HFF-Myc (cell line): ENCODE measurements at regions not wholly inside any gene's neighbourhood (a gene's known extent, or its start where the extent isn't known, plus 50 kb on each side); places are given as distances from the start of the nearest gene placed in this dataset.
A peak's percentile ranks its signal among the peaks of the same experiment; 100 is the strongest.

Experiments
- DNase-seq: peaks from one replicate; pipeline ENCODE4 v3.0.0-alpha.2; 2011; ENCODE audit warnings: low read depth; ENCODE audit errors: extremely low read depth
- H3K4me3 ChIP-seq: replicated peaks from 2 replicates; pipeline ENCODE4 v1.5.1; 2011; ENCODE audit warnings: low read depth, mild to moderate bottlenecking, control low read depth, low read length
- TF ChIP-seq, protein P1 (sequence below): IDR thresholded peaks from 2 replicates; pipeline ENCODE4 v1.5.1; 2012; ENCODE audit warnings: mild to moderate bottlenecking, low read depth, low read length, control low read depth; ENCODE audit errors: missing control alignments

DNA sequence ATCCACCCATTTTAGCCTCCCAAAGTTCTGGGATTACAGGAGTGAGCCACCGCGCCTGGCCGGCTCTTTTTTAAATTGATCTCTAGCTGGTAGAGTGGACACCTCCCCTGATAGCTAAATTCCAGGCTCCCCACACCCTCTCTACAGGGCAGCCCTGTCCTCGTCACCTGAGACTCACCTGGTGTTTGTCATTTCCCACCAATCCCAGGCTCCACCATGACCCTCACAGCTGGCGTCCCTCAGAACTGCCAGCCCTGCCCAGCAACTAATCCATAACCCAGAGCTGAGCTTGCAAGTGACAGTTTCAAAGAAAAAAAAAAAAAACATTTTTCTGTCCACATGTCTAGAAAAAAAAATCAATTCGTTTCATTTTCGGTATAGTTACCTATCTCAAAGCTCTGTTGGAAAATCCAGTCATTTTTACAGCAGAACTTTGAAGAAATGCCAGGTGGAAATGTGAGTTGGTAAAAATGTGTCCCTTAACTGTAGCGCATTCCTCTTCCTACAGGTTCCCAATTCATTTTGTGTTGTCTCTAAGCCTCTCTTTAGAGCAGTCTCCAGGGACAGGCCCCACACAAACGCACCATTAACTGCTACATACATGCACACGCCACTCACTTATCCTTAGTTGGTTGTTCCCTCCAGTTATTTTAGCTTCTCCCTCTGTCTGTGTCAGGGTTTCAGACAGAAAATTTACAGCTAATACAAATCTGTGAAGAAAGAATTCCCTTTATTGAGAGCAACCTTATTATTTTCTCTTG is 294.7 kb downstream of the FBXO15 start:
- H3K4me3 ChIP-seq, result no peak overlapping the region
- no peak for DNase-seq
- TF ChIP-seq, protein P1, sequence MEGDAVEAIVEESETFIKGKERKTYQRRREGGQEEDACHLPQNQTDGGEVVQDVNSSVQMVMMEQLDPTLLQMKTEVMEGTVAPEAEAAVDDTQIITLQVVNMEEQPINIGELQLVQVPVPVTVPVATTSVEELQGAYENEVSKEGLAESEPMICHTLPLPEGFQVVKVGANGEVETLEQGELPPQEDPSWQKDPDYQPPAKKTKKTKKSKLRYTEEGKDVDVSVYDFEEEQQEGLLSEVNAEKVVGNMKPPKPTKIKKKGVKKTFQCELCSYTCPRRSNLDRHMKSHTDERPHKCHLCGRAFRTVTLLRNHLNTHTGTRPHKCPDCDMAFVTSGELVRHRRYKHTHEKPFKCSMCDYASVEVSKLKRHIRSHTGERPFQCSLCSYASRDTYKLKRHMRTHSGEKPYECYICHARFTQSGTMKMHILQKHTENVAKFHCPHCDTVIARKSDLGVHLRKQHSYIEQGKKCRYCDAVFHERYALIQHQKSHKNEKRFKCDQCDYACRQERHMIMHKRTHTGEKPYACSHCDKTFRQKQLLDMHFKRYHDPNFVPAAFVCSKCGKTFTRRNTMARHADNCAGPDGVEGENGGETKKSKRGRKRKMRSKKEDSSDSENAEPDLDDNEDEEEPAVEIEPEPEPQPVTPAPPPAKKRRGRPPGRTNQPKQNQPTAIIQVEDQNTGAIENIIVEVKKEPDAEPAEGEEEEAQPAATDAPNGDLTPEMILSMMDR, result no peak

DNA sequence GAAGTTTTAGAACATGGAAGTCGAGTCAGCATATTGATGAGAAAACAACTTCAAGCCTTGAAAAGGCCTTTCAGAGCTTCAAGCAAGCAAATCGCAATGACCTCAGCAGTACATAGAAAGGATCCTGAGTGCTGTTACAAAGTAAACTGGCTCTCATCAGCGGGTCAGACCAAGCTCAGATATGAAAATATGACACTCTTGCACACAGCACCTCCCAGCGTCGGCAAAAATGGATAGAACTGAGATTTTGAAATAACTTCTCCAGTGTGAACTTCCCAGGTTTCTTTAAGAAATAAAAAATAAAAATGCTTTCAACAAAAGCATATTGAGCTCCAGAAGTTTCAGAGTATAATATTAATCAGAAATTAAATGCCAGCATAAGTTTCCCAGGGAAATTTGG is 296.9 kb downstream of the FBXO15 start:
- DNase-seq, result no peak
- TF ChIP-seq, protein P1, result no peak
- no peak overlapping the region for H3K4me3 ChIP-seq

DNA sequence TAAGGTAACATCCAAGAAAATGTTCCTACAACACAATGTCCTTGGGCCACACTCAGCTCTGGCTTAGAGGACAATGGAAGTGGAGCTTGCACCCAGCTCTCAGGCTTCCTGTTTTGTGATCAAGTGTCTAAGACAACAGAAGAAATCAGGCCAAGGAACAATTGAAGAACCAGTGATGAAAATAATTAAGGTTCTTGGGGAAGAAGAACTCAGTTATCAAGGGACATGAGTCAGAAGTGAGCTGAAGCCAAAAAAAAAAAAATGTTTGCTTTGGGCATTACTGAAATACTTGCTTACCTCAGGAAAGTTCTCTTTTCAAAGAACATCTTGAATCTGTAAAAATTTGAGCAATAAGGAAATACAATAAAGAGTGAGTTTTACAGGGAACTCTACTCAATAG is 299.0 kb downstream of the FBXO15 start:
- peak; percentile 48 for DNase-seq
- no peak overlapping the region for H3K4me3 ChIP-seq
- TF ChIP-seq, protein P1, result no peak

DNA sequence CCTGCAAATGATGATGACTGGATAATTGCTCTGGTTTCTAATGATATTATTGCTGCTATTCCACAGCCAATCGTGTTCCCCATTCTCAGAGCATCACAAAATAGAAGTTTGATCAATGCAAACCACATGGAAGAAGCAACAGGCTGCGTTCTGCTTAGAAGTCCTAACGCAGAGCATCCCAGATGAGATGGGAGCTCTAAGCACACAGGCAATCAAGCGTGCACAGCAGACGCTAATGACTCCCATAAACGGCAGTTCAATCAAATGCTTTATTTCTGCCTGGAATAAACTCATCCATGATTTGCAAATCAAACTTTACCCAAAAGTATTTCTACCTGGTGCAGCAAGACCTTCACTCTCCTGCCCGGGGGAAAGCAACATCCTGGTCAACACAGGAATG is 304.2 kb downstream of the FBXO15 start:
- TF ChIP-seq, protein P1, result no peak
- no peak for DNase-seq
- H3K4me3 ChIP-seq, result no peak overlapping the region

DNA sequence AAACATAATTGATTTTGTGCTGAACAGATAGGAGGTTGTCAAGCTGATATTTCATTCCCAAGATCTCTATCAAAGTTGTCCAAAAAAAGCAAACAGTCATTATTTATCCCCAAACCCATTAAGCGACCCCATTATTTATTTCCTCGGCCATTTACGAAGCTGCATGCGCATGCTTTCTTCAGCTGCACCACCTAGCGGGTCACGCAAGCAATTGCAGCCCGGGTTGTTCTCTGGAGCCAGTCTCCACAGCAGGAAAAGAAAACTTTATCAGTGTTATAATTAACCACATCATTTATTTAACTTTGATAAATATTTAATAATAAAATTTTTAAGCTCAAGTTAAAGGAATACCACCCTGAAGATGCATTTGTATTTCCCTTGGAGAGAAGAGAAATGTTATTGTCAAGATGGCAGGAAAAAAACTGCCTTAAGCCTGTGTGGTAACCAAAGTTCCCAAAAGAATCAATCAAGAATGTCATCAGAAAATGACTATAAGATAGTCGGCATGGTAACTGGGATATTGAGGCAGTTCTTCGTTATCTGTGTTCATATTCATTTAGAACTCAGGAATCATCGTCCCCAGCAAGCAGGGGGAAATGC is 304.7 kb downstream of the FBXO15 start:
- H3K4me3 ChIP-seq, result no peak overlapping the region
- TF ChIP-seq, protein P1, result peak; percentile 97
- DNase-seq, result peak; percentile 15

DNA sequence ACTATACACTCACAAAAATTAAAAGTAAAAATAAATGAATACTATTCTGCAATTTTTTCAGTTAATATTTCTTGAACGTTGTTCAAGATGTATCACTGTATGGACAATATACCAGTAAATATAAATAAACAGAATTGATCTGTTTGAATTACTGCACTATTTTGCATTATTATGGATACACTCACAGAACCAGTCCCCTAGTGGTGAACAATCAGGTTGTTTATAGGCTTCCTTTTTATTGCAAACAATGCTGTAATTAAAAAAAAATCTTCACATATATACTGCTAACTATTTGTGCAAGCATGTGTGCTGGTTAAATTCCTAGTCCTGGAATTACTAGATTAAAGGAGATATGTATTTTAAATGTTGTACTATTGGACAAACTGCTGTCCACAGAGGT is 306.0 kb downstream of the FBXO15 start:
- TF ChIP-seq, protein P1, result peak; percentile 18
- H3K4me3 ChIP-seq, result no peak overlapping the region
- DNase-seq, result no peak
